ENCODE measurements at regions not wholly inside any gene's neighbourhood (a gene's known extent, or its start where the extent isn't known, plus 50 kb on each side); places are given as distances from the start of the nearest gene placed in this dataset.
A peak's percentile ranks its signal among the peaks of the same experiment; 100 is the strongest.

GRCh38 chr18:5729983-5730699, 165.2 kb downstream of the TMEM200C start:
- 56 to 66% (median 64%) methylated on average over 6 of the region's 6 CpGs for WGBS, 3 donors
- Histone ChIP-seq H3K4me1 (ENCODE audit: insufficient read depth) (no peaks in the 10 kb centered on the region), H3K36me3 (no peaks in the 10 kb centered on the region), H3K9me3 (no peaks in the 10 kb centered on the region), H3K4me3 (no peak overlapping the region), H3K27me3 (no peaks in the 10 kb centered on the region), H3K27ac (no peak overlapping the region)
- DNase-seq = peak in 1 of 5 donors; percentile 25
- intact Hi-C loops (cut with DNase I) = no loop called here
- TF ChIP-seq POLR2A (IDR thresholded peaks at IDR 0.05) (no peak), EP300 (IDR thresholded peaks at IDR 0.05) (no peak)

- Histone ChIP-seq H3K4me1 (ENCODE audit: insufficient read depth) (no peaks in the 10 kb centered on the region), H3K27me3 (no peaks in the 10 kb centered on the region), H3K4me3 (no peak overlapping the region), H3K9me3 (no peaks in the 10 kb centered on the region), H3K27ac (no peak overlapping the region), H3K36me3 (no peaks in the 10 kb centered on the region)
- TF ChIP-seq POLR2A (IDR thresholded peaks at IDR 0.05) (no peak), CTCF (IDR thresholded peaks at IDR 0.05) (no peak), EP300 (IDR thresholded peaks at IDR 0.05) (no peak)
- intact Hi-C loops (cut with DNase I) = no loop called here
- 18 to 33% (median 18%) methylated on average over 5 of the region's 5 CpGs for WGBS, 3 donors
- no peak for DNase-seq
These were observed 166.8 kb downstream of the TMEM200C start for GRCh38 chr18:5728531-5728930.

DNA sequence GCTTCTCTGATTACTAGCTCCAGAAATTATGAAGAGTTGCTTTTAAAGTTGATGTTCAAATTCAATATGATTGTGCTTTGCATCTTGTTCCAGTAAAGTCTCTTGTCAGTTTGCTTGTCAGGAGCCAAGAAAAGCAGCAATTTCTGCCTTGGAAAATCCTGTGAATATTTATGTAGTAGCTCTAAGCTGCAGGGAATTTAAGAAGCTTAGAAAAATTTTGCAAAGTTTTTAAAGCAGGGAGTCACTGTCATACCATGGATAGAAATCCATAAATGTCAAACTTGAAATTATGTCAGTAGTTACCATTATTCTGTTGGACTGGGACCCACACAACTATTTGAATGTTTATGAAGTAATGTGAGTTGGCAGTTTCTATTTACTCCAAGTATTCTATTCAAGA, 169.3 kb downstream of the TMEM200C start:
- intact Hi-C loops (cut with DNase I) = no loop called here
- DNase-seq = no peak
- no peaks in the 10 kb centered on the region for H3K36me3 ChIP-seq
- H3K27me3 ChIP-seq = no peaks in the 10 kb centered on the region
- no peaks in the 10 kb centered on the region for H3K4me1 ChIP-seq (ENCODE audit: insufficient read depth)
- H3K27ac ChIP-seq = no peak overlapping the region
- no peaks in the 10 kb centered on the region for H3K9me3 ChIP-seq
- no peak overlapping the region for H3K4me3 ChIP-seq
- TF ChIP-seq CTCF (IDR thresholded peaks at IDR 0.05) (no peak), POLR2A (IDR thresholded peaks at IDR 0.05) (no peak), EP300 (IDR thresholded peaks at IDR 0.05) (no peak)

GRCh38 chr18:5721924-5722323, 173.4 kb downstream of the TMEM200C start:
- TF ChIP-seq EP300 (IDR thresholded peaks at IDR 0.05) (no peak), POLR2A (IDR thresholded peaks at IDR 0.05) (no peak), CTCF (IDR thresholded peaks at IDR 0.05) (no peak)
- 74 to 86% (median 77%) methylated on average over 10 of the region's 10 CpGs for WGBS, 3 donors
- no peak for DNase-seq
- no peak overlapping the region for H3K27ac ChIP-seq
- H3K4me3 ChIP-seq = no peak overlapping the region
- no peaks in the 10 kb centered on the region for H3K27me3 ChIP-seq
- intact Hi-C loops (cut with DNase I) = no loop called here
- no peaks in the 10 kb centered on the region for H3K36me3 ChIP-seq
- no peaks in the 10 kb centered on the region for H3K4me1 ChIP-seq (ENCODE audit: insufficient read depth)
- H3K9me3 ChIP-seq = no peaks in the 10 kb centered on the region

DNA sequence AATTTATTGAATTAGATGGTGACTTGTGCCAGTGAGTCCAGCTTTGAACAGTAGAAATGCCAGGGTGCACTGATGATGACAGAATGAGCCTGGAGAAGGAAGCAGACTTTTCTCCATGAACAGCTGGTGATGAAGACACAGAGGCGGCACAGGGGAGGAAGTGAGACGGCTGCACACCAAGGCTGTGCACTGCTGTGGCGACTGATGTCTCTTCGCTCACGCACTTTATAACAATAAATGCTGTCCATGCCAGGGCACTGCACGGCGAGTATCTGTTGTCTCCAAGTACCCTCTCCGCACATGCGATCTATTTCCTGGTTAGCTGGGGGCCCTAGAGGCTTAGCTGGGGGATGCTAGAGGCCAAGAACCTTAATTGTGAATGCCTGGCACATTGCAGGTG, 175.2 kb downstream of the TMEM200C start:
- H3K27me3 ChIP-seq = no peaks in the 10 kb centered on the region
- no peak overlapping the region for H3K27ac ChIP-seq
- TF ChIP-seq CTCF (IDR thresholded peaks at IDR 0.05) = no peak
- no peak for DNase-seq
- H3K9me3 ChIP-seq = no peaks in the 10 kb centered on the region
- intact Hi-C loops (cut with DNase I) = no loop called here
- WGBS, 3 donors = 81 to 87% (median 83%) methylated on average over 9 of the region's 9 CpGs
- no peaks in the 10 kb centered on the region for H3K4me1 ChIP-seq (ENCODE audit: insufficient read depth)
- no peaks in the 10 kb centered on the region for H3K36me3 ChIP-seq
- no peak overlapping the region for H3K4me3 ChIP-seq

Data from ovary (tissue), 7 donors.